LNCAP (cell line): ENCODE measurements at regions not wholly inside any gene's neighbourhood (a gene's known extent, or its start where the extent isn't known, plus 50 kb on each side); places are given as distances from the start of the nearest gene placed in this dataset.

ENCODE experiments used
- TF ChIP-seq, protein P1 (sequence below): fragments of 450-650 bp; IDR thresholded peaks from 2 replicates; pipeline ENCODE4 v1.5.1; 2017; ENCODE audit warnings: mild to moderate bottlenecking

- TF ChIP-seq, protein P1, sequence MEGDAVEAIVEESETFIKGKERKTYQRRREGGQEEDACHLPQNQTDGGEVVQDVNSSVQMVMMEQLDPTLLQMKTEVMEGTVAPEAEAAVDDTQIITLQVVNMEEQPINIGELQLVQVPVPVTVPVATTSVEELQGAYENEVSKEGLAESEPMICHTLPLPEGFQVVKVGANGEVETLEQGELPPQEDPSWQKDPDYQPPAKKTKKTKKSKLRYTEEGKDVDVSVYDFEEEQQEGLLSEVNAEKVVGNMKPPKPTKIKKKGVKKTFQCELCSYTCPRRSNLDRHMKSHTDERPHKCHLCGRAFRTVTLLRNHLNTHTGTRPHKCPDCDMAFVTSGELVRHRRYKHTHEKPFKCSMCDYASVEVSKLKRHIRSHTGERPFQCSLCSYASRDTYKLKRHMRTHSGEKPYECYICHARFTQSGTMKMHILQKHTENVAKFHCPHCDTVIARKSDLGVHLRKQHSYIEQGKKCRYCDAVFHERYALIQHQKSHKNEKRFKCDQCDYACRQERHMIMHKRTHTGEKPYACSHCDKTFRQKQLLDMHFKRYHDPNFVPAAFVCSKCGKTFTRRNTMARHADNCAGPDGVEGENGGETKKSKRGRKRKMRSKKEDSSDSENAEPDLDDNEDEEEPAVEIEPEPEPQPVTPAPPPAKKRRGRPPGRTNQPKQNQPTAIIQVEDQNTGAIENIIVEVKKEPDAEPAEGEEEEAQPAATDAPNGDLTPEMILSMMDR: no peak
These were observed 131.8 kb upstream of the MCTP2 start for GRCh38 chr15:94099574-94099960.

GRCh38 chr15:94098921-94099573 is 132.3 kb upstream of the MCTP2 start:
- TF ChIP-seq, protein P1: no peak

DNA sequence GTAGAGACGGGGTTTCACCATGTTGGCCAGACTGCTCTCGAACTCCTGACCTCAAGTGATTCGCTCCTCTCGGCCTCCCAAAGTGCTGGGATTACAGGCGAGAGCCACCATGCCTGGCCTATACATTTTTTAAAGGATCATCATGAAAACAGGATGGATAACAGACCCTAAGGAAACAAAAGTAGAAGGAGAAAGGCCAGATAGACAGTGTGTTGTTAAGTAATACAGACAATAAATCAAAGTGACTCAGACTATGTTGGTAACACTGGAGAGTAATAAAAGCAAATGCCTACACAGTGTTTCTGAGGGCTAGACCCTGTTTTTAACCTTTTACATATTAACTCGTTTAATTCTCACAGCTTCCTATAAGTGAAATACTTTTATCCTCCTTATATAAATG is 133.8 kb upstream of the MCTP2 start:
- TF ChIP-seq, protein P1: no peak

DNA sequence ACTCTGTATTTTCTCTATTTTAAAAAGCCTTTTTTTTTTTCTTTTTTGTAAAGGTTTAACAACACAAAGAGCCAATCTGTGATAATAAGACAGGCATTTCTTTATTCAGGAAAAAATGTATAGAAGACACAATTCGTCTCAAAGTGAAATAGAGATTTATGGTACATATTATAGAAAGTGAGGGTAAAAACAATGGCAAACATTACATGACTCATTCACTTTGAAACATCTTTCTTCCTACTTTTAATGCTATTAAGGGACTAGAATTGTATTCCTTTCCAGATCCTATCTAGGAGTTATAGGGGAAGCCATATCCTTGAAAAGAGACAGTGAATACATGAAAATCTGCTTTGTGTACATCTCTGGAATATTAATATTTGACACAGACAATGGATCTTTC is 137.1 kb upstream of the MCTP2 start:
- TF ChIP-seq, protein P1: no peak

GRCh38 chr15:94086341-94086740 is 145.0 kb upstream of the MCTP2 start:
- TF ChIP-seq, protein P1: no peak

- TF ChIP-seq, protein P1: no peak
These were observed 147.8 kb upstream of the MCTP2 start for GRCh38 chr15:94083467-94084052.

DNA sequence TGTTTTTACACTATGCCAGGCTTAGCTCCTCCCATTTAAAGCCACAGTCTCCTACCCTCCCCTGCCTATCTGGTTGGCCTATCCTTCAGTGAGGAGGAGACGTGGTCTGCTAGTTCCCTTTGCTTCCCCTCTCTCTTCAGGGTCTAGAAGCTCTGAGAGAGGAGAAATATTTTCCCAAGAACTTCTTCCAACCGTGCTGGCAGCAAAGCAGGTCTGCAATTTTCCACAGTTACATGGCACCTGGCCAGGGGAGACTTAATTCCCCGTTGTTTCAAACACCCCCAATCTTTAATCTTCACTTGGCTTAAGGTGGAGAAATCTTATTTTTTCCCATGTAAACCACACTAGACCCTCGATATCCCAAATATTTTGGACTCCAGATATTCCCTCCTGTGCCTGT is 149.5 kb upstream of the MCTP2 start:
- TF ChIP-seq, protein P1: no peak
